ENCODE measurements at regions not wholly inside any gene's neighbourhood (a gene's known extent, or its start where the extent isn't known, plus 50 kb on each side); places are given as distances from the start of the nearest gene placed in this dataset.

DNA sequence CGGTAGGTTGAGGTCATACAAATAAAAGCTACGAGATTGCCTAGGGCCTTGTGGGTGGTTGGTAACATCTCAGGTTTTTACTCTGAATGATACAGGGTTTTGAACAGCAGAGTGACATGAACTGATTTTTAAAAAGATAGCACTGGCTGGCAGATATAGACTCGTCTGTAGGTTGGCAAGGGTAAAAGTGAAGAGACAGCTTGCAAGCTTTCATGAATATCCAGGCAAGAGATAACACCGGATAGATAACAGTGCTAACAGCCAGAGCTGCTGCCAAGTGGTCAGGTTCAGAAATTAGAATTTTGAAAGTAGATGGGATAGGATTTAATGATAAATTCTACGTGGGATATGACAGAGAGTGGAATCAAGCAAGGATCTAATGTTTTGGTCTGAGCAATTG is 299.7 kb upstream of the AADAT start (continued):
- TF ChIP-seq STAT1 (IDR thresholded peaks at IDR 0.05; ENCODE audit: unreplicated experiment) = no peak
- TF ChIP-seq EZH2 (IDR thresholded peaks at IDR 0.05; ENCODE audit: low read depth, unreplicated experiment) = no peak
- TF ChIP-seq NANOG (IDR thresholded peaks at IDR 0.05; ENCODE audit: borderline replicate concordance) = no peak
- TF ChIP-seq, protein P1, sequence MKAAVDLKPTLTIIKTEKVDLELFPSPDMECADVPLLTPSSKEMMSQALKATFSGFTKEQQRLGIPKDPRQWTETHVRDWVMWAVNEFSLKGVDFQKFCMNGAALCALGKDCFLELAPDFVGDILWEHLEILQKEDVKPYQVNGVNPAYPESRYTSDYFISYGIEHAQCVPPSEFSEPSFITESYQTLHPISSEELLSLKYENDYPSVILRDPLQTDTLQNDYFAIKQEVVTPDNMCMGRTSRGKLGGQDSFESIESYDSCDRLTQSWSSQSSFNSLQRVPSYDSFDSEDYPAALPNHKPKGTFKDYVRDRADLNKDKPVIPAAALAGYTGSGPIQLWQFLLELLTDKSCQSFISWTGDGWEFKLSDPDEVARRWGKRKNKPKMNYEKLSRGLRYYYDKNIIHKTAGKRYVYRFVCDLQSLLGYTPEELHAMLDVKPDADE (IDR thresholded peaks at IDR 0.05) = no peak
- TF ChIP-seq, protein P2, sequence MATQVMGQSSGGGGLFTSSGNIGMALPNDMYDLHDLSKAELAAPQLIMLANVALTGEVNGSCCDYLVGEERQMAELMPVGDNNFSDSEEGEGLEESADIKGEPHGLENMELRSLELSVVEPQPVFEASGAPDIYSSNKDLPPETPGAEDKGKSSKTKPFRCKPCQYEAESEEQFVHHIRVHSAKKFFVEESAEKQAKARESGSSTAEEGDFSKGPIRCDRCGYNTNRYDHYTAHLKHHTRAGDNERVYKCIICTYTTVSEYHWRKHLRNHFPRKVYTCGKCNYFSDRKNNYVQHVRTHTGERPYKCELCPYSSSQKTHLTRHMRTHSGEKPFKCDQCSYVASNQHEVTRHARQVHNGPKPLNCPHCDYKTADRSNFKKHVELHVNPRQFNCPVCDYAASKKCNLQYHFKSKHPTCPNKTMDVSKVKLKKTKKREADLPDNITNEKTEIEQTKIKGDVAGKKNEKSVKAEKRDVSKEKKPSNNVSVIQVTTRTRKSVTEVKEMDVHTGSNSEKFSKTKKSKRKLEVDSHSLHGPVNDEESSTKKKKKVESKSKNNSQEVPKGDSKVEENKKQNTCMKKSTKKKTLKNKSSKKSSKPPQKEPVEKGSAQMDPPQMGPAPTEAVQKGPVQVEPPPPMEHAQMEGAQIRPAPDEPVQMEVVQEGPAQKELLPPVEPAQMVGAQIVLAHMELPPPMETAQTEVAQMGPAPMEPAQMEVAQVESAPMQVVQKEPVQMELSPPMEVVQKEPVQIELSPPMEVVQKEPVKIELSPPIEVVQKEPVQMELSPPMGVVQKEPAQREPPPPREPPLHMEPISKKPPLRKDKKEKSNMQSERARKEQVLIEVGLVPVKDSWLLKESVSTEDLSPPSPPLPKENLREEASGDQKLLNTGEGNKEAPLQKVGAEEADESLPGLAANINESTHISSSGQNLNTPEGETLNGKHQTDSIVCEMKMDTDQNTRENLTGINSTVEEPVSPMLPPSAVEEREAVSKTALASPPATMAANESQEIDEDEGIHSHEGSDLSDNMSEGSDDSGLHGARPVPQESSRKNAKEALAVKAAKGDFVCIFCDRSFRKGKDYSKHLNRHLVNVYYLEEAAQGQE (IDR thresholded peaks at IDR 0.05; ENCODE audit: unreplicated experiment) = no peak
- no peak for TF ChIP-seq ZNF331 (CRISPR knock-in tag; IDR thresholded peaks at IDR 0.05; ENCODE audit: low read depth)
- TF ChIP-seq CREB1 (CRISPR knock-in tag; IDR thresholded peaks at IDR 0.05; ENCODE audit: low read depth) = no peak

DNA sequence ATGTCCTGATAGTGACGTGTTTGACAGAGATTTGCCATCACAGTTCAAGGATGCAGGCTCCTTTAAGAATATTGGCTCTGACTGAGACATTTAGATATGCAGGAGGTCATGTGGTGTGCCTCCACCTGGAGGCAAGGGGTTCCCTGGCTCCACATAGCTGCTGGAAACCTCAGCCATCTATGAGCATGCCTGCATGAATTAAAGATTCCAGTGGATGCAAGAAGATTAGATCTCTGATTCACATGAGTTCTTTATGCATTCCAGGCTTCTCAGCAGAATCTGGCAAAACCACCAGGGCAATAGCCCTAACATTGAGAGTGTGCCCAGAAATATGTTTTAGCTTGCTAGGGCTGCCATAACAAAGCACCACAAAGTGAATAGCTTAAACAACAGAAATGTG is 298.5 kb upstream of the AADAT start:
- Histone ChIP-seq H3K9me2 (ENCODE audit: insufficient read depth) (peaks cover 11% of the 10 kb centered on the region), H3K79me2 (replicated peaks; ENCODE audit: insufficient read depth) (no peaks in the 10 kb centered on the region), H3F3A (replicated peaks; ENCODE audit: low read depth) (no peaks in the 10 kb centered on the region), H3K4me1 (ENCODE audit: insufficient read depth) (no peaks in the 10 kb centered on the region), H4K20me1 (replicated peaks; ENCODE audit: insufficient read depth) (no peaks in the 10 kb centered on the region), H3K27ac (ENCODE audit: low read depth) (no peak overlapping the region), H3K27me3 (ENCODE audit: insufficient read depth) (no peaks in the 10 kb centered on the region), H3K36me3 (ENCODE audit: insufficient read depth) (no peaks in the 10 kb centered on the region), H3K4me3 (no peak overlapping the region), H2AFZ (no peak overlapping the region), H3K4me2 (no peak overlapping the region)
- H3K9me3 Mint-ChIP-seq = peaks cover 6% of the 10 kb centered on the region; the same call in 1 of the 3 replicates
- H3K4me3 Mint-ChIP-seq = no peak overlapping the region
- no peaks in the 10 kb centered on the region; the same call in 2 of the 3 replicates for H3K36me3 Mint-ChIP-seq (ENCODE audit: low read depth)
- H3K4me1 Mint-ChIP-seq = no peaks in the 10 kb centered on the region
- ATAC-seq = no peak
- no peak overlapping the region for H3K27ac Mint-ChIP-seq
- no peak for DNase-seq (ENCODE audit: low spot score)
- TF ChIP-seq NANOG (IDR thresholded peaks at IDR 0.05; ENCODE audit: borderline replicate concordance) = no peak
- TF ChIP-seq, protein P2 (IDR thresholded peaks at IDR 0.05; ENCODE audit: unreplicated experiment) = no peak
- no peak for TF ChIP-seq EZH2phosphoT487 (IDR thresholded peaks at IDR 0.05; ENCODE audit: unreplicated experiment)
- TF ChIP-seq, protein P3, sequence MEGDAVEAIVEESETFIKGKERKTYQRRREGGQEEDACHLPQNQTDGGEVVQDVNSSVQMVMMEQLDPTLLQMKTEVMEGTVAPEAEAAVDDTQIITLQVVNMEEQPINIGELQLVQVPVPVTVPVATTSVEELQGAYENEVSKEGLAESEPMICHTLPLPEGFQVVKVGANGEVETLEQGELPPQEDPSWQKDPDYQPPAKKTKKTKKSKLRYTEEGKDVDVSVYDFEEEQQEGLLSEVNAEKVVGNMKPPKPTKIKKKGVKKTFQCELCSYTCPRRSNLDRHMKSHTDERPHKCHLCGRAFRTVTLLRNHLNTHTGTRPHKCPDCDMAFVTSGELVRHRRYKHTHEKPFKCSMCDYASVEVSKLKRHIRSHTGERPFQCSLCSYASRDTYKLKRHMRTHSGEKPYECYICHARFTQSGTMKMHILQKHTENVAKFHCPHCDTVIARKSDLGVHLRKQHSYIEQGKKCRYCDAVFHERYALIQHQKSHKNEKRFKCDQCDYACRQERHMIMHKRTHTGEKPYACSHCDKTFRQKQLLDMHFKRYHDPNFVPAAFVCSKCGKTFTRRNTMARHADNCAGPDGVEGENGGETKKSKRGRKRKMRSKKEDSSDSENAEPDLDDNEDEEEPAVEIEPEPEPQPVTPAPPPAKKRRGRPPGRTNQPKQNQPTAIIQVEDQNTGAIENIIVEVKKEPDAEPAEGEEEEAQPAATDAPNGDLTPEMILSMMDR (conservative IDR thresholded peaks at IDR 0.05; ENCODE audit: low read depth in 2 of 2) = no peak
- H3K27me3 Mint-ChIP-seq (ENCODE audit: insufficient read depth, low read depth, poor library complexity) = no peaks in the 10 kb centered on the region

Measured in GM23338 (cell line).